ENCODE measurements at regions not wholly inside any gene's neighbourhood (a gene's known extent, or its start where the extent isn't known, plus 50 kb on each side); places are given as distances from the start of the nearest gene placed in this dataset.

DNA sequence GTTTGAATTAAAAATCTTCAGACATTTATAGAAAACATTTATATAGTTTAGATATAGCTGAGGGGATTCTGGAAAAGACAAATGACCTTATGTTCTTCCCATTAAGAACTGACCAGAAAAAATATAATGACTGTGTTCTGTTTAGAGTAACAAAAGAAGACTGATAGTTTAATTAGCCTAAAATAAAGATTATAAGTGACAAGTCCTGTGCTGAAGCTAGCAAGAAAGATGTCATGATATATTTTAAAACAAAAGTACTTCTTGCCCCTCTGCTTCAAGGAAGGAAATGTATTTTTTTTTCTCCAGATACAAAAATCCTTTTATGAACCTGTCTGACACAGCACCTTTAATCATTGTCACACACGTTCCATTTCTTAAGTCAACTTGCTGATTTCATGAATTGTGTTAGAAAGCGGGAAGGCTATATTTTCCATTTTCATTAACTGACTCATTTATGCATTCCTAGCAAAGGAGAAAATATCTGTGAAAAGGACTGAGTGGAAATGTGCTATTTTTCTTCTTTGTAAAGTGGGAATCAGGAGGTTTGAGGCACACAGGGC is 690.7 kb upstream of the GOT2 start:
- H3K4me1 Mint-ChIP-seq (ENCODE audit: unreplicated experiment), result no peaks in the 10 kb centered on the region
- no peak overlapping the region for H3K27ac Mint-ChIP-seq (ENCODE audit: unreplicated experiment)
- no peak overlapping the region for H3K4me3 Mint-ChIP-seq (ENCODE audit: unreplicated experiment)
- H3K9me3 Mint-ChIP-seq (ENCODE audit: unreplicated experiment), result peaks cover 15% of the 10 kb centered on the region
- DNase-seq (ENCODE audit: extremely low spot score, unreplicated experiment), result no peak
- no peaks in the 10 kb centered on the region for H3K27me3 Mint-ChIP-seq (ENCODE audit: unreplicated experiment)
- peaks cover 2% of the 10 kb centered on the region for H3K36me3 Mint-ChIP-seq (ENCODE audit: unreplicated experiment)
- TF ChIP-seq, protein P1, sequence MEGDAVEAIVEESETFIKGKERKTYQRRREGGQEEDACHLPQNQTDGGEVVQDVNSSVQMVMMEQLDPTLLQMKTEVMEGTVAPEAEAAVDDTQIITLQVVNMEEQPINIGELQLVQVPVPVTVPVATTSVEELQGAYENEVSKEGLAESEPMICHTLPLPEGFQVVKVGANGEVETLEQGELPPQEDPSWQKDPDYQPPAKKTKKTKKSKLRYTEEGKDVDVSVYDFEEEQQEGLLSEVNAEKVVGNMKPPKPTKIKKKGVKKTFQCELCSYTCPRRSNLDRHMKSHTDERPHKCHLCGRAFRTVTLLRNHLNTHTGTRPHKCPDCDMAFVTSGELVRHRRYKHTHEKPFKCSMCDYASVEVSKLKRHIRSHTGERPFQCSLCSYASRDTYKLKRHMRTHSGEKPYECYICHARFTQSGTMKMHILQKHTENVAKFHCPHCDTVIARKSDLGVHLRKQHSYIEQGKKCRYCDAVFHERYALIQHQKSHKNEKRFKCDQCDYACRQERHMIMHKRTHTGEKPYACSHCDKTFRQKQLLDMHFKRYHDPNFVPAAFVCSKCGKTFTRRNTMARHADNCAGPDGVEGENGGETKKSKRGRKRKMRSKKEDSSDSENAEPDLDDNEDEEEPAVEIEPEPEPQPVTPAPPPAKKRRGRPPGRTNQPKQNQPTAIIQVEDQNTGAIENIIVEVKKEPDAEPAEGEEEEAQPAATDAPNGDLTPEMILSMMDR (IDR thresholded peaks at IDR 0.05), result no peak

- Mint-ChIP-seq H3K36me3 (ENCODE audit: unreplicated experiment) (no peaks in the 10 kb centered on the region), H3K27me3 (ENCODE audit: unreplicated experiment) (no peaks in the 10 kb centered on the region), H3K4me3 (ENCODE audit: unreplicated experiment) (no peak overlapping the region), H3K4me1 (ENCODE audit: unreplicated experiment) (peaks cover 2% of the 10 kb centered on the region), H3K9me3 (ENCODE audit: unreplicated experiment) (peaks cover 3% of the 10 kb centered on the region), H3K27ac (ENCODE audit: unreplicated experiment) (no peak overlapping the region)
- no peak for DNase-seq (ENCODE audit: extremely low spot score, unreplicated experiment)
- TF ChIP-seq, protein P1 (IDR thresholded peaks at IDR 0.05), result peak; percentile 76
These were observed 678.1 kb upstream of the GOT2 start for GRCh38 chr16:59411961-59412841.

- Mint-ChIP-seq H3K9me3 (ENCODE audit: unreplicated experiment) (peaks cover 8% of the 10 kb centered on the region), H3K36me3 (ENCODE audit: unreplicated experiment) (no peaks in the 10 kb centered on the region), H3K27ac (ENCODE audit: unreplicated experiment) (no peak overlapping the region), H3K4me1 (ENCODE audit: unreplicated experiment) (peaks cover 2% of the 10 kb centered on the region), H3K27me3 (ENCODE audit: unreplicated experiment) (no peaks in the 10 kb centered on the region), H3K4me3 (ENCODE audit: unreplicated experiment) (no peak overlapping the region)
- DNase-seq (ENCODE audit: extremely low spot score, unreplicated experiment), result no peak
- TF ChIP-seq, protein P1 (IDR thresholded peaks at IDR 0.05), result no peak
These were observed 676.3 kb upstream of the GOT2 start for GRCh38 chr16:59410451-59410850.

DNA sequence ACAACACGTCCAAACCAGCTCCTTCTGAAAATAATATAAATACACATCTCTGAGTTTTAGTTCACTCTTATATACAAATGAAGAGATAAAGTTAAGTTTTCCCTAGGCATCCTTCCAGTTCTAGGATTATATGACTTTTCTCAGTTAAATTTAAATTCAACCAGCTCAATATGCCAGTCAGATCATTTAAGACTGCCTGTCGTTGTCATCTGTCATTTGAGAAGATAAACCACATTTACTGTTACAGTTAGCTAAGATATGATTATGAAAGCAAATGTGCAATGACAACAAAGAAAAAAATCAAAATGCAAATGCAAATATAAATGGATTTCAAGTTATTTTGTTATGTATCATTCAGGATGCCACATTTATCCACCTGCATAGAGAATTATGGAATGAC is 671.7 kb upstream of the GOT2 start:
- Mint-ChIP-seq H3K27me3 (ENCODE audit: unreplicated experiment) (no peaks in the 10 kb centered on the region), H3K4me1 (ENCODE audit: unreplicated experiment) (peaks cover 9% of the 10 kb centered on the region), H3K27ac (ENCODE audit: unreplicated experiment) (no peak overlapping the region), H3K36me3 (ENCODE audit: unreplicated experiment) (no peaks in the 10 kb centered on the region), H3K9me3 (ENCODE audit: unreplicated experiment) (peaks cover 8% of the 10 kb centered on the region), H3K4me3 (ENCODE audit: unreplicated experiment) (no peak overlapping the region)
- TF ChIP-seq, protein P1 (IDR thresholded peaks at IDR 0.05), result no peak
- no peak for DNase-seq (ENCODE audit: extremely low spot score, unreplicated experiment)

DNA sequence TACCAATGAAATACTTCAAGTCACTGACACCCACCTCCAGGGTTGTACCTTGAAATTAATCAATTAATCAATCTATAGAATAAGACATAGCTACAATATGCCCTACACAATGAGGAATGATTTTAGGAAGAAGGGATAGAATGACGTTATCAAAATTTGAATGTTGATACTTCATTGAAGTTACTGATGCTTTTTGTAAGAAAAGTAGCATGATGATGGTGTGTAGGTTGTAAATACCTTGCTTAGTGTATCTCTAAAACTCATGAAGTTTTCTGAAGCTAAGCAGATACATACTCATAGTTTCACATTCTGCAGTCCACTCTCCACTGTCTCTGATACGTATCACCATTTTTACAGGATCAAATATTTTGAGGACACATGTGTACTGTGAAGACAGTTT is 670.4 kb upstream of the GOT2 start:
- H3K4me3 Mint-ChIP-seq (ENCODE audit: unreplicated experiment), result no peak overlapping the region
- peaks cover 8% of the 10 kb centered on the region for H3K9me3 Mint-ChIP-seq (ENCODE audit: unreplicated experiment)
- TF ChIP-seq, protein P1 (IDR thresholded peaks at IDR 0.05), result no peak
- peaks cover 11% of the 10 kb centered on the region for H3K4me1 Mint-ChIP-seq (ENCODE audit: unreplicated experiment)
- H3K36me3 Mint-ChIP-seq (ENCODE audit: unreplicated experiment), result no peaks in the 10 kb centered on the region
- no peak overlapping the region for H3K27ac Mint-ChIP-seq (ENCODE audit: unreplicated experiment)
- H3K27me3 Mint-ChIP-seq (ENCODE audit: unreplicated experiment), result no peaks in the 10 kb centered on the region
- no peak for DNase-seq (ENCODE audit: extremely low spot score, unreplicated experiment)
